ENCODE measurements at regions not wholly inside any gene's neighbourhood (a gene's known extent, or its start where the extent isn't known, plus 50 kb on each side); places are given as distances from the start of the nearest gene placed in this dataset.

- CTCF ChIA-PET (ENCODE audit: partially characterized antibody), result interaction anchor here (0.6 kb wide), 1 partner anchor 931 kb away, joined by 3 read pairs; no protein-coding TSS in a partner anchor
- Histone ChIP-seq H2BK20ac (ENCODE audit: low read length) (no peak overlapping the region), H2AK5ac (ENCODE audit: low read depth, low read length) (no peak overlapping the region), H3K18ac (ENCODE audit: extremely low read depth, low read length) (no peak overlapping the region; the same call in 1 of the 2 replicates), H3K9me3 (ENCODE audit: insufficient read depth in 2 of 2, low read depth in 1 of 2, low read length in 1 of 2) (peaks cover 0 to 4% of the 10 kb centered on the region in 2 experiments; a peak in 2 of 4 replicates), H3K4me3 (ENCODE audit: extremely low read depth in 1 of 4, insufficient read depth in 2 of 4, low read depth in 3 of 4, low read length in 4 of 4) (peak overlapping the region in 1 of 4 experiments; percentile 46; a peak in 2 of 8 replicates), H3K14ac (ENCODE audit: insufficient read length) (no peak overlapping the region), H2BK12ac (ENCODE audit: low read depth, low read length) (no peak overlapping the region), H3K4ac (replicated peaks; ENCODE audit: insufficient read length, low read depth, low read length) (no peak overlapping the region), H3K79me1 (ENCODE audit: low read depth, low read length) (no peaks in the 10 kb centered on the region), H3K27me3 (replicated peaks in 1 of 4; ENCODE audit: control insufficient read depth in 3 of 4, extremely low read depth in 1 of 4, insufficient read depth in 3 of 4, low read length in 3 of 4) (no peaks in the 10 kb centered on the region), H2BK120ac (replicated peaks; ENCODE audit: low read depth, low read length) (no peak overlapping the region), H3K79me2 (ENCODE audit: control insufficient read depth in 1 of 2, insufficient read depth in 2 of 2, low read length in 2 of 2) (peaks cover 2 to 28% of the 10 kb centered on the region in 2 experiments; a peak in 3 of 4 replicates), H3K4me1 (replicated peaks in 1 of 4; ENCODE audit: control insufficient read depth in 3 of 4, insufficient read depth in 4 of 4, low read length in 3 of 4) (peaks cover 0 to 14% (median 8%) of the 10 kb centered on the region in 4 experiments; a peak in 3 of 7 replicates), H2BK5ac (ENCODE audit: low read depth, low read length) (no peak overlapping the region), H2AFZ (ENCODE audit: low read length) (no peak overlapping the region), H4K20me1 (replicated peaks in 1 of 2; ENCODE audit: control insufficient read depth in 1 of 2, insufficient read depth in 2 of 2, low read length in 2 of 2) (peaks cover 0 to 3% of the 10 kb centered on the region in 2 experiments), H4K8ac (ENCODE audit: extremely low read depth, insufficient read depth, low read length) (no peak overlapping the region), H4K91ac (replicated peaks; ENCODE audit: insufficient read length, low read length) (no peak overlapping the region), H3K56ac (replicated peaks; ENCODE audit: insufficient read length, low read depth, low read length) (no peak overlapping the region), H4K5ac (ENCODE audit: insufficient read length, low read depth, low read length) (no peak overlapping the region), H3K23ac (ENCODE audit: insufficient read length) (no peak overlapping the region), H3K23me2 (ENCODE audit: low read depth, low read length) (no peaks in the 10 kb centered on the region; the same call in 1 of the 2 replicates), H3K36me3 (ENCODE audit: control insufficient read depth in 2 of 4, insufficient read depth in 4 of 4, low read length in 3 of 4) (peaks cover 4 to 55% (median 25%) of the 10 kb centered on the region in 4 experiments), H3K4me2 (ENCODE audit: insufficient read depth in 1 of 2, low read depth in 2 of 2, low read length in 2 of 2) (peak overlapping the region; percentile 16 to 38; a peak in 3 of 4 replicates), H3K9ac (replicated peaks in 1 of 4; ENCODE audit: extremely low read depth in 1 of 4, low read depth in 3 of 4, low read length in 3 of 4) (no peak overlapping the region), H2BK15ac (ENCODE audit: low read length) (no peak overlapping the region), H3K27ac (ENCODE audit: low read depth, low read length) (no peak overlapping the region)
- FAIRE-seq (no peak), DNase-seq (ENCODE audit: low read depth in 1 of 2, low spot score in 2 of 2) (no peak)
- POLR2A ChIA-PET (ENCODE audit: partially characterized antibody), result interaction anchor here (0.6 to 2.2 kb wide), 10 partner anchors 9 to 1053 kb away, joined by 3 to 8 read pairs (median 4); partner anchors contain the start of gene PTH2R
- 37% methylated on average over 2 of the region's 2 CpGs; no CpG with 5 or more reads in 1 of the 2 experiments for WGBS, 2 experiments (ENCODE audit: extremely low coverage in 1 of 2, insufficient coverage in 1 of 2, insufficient read length in 1 of 2, insufficient replicate concordance in 2 of 2, low coverage in 1 of 2, low lambda C conversion rate in 2 of 2, missing lambda C conversion rate in 1 of 2)
- TF ChIP-seq MAFK (IDR thresholded peaks at IDR 0.05; ENCODE audit: low read depth, low read length), result peak; percentile 60
- peak; percentile 65; the same call in 1 of the 2 replicates for TF ChIP-seq POLR2AphosphoS5 (IDR thresholded peaks at IDR 0.05; ENCODE audit: low read depth, low read length)
- no peak for TF ChIP-seq JUND (IDR thresholded peaks at IDR 0.05; ENCODE audit: low read length)
- TF ChIP-seq, protein P1, sequence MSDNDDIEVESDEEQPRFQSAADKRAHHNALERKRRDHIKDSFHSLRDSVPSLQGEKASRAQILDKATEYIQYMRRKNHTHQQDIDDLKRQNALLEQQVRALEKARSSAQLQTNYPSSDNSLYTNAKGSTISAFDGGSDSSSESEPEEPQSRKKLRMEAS (IDR thresholded peaks at IDR 0.05), result no peak
- TF ChIP-seq TAF7 (optimal IDR thresholded peaks at IDR 0.05; ENCODE audit: borderline replicate concordance, low read depth, low read length), result no peak
Observed at GRCh38 chr2:209305026-209305425, 118.8 kb upstream of the MAP2 start.
